GM19035 (cell line): ENCODE measurements at regions not wholly inside any gene's neighbourhood (a gene's known extent, or its start where the extent isn't known, plus 50 kb on each side); places are given as distances from the start of the nearest gene placed in this dataset.
"Not testable (repeated sequence)": the region's sequence is repeated elsewhere in the genome, so short reads cannot be mapped to it uniquely, and the experiment has no call there.

Source experiments
- ATAC-seq: cut with Tn5 transposase; IDR thresholded peaks from one replicate; pipeline ENCODE4 v1.9.1; 2021; ENCODE audit not compliant: unreplicated experiment

DNA sequence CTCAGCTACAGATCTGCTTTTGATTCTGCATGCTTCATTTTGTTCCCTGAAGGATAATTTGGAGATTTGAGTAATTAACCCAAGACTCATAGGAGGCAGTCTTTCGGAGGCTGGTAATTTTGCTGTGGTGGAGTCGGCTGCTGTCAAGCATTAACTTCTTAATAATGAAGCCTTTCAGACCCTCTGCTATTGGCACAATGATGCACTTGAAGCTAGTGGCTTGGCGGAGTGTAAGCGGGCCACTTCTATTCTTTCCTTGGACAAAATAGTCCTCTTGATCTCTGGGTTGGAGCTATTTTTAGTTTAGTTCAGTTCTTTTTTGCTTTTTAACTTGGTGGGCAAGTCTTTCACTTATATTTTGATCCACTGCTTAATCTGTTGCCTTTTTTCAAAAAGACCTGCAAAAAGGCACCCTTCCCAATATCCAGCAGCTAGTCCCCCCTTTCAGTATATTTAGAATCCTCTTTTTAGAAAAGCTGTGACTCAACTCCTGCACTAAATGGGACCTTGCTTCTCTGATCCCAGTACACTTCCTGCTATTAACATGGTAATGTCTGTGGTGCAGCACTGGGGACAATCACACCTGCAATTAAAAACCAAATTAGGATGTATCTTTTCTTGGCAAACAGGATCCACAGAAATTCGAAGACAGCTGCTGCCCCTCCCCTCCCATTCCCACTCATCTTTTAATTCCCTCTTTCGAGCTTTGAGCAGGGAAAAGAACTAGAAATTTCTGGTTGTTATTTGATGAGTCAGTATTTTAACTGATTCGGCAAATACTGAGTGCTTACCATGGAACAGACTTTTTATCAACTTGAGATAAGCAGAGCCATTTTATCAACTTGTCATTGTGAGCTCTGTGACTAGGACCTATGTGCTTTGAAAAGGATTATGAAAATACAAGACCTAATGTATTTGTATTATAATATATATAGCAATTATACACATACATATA lies 169.4 kb upstream of the ANKRD55 start:
- no peak for ATAC-seq

DNA sequence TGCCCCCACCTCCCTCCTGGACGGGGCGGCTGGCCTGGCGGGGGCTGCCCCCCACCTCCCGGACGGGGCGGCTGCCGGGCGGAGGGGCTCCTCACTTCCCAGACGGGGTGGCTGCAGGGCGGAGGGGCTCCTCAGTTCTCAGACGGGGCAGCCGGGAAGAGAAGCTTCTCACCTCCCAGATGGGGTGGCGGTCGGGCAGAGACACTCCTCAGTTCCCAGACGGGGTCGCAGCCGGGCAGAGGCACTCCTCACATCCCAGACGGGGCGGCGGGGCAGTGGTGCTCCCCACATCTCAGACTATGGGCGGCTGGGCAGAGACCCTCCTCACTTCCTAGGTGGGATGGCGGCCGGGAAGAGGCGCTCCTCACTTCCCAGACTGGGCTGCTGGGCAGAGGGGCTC lies 164.7 kb upstream of the ANKRD55 start:
- not testable (repeated sequence) for ATAC-seq

DNA sequence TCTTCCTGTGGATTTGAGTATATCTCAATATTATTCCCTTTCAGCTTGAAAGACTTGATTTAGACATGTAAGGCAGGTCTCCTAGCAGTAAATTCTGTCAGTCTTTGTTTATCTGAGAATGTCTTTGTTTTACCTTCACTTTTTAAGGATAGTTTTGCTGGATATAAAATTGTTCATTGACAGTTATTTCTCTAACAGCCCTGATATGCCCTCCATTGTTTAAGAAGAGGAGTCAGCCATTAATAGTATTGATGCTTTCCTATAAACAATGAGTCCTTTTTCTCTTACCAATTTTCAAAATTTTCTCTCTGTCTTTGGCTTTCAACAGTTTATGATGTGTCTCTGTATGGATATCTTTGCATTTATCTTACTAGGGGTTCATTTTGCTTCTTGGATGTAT lies 163.5 kb upstream of the ANKRD55 start:
- ATAC-seq, result no peak

DNA sequence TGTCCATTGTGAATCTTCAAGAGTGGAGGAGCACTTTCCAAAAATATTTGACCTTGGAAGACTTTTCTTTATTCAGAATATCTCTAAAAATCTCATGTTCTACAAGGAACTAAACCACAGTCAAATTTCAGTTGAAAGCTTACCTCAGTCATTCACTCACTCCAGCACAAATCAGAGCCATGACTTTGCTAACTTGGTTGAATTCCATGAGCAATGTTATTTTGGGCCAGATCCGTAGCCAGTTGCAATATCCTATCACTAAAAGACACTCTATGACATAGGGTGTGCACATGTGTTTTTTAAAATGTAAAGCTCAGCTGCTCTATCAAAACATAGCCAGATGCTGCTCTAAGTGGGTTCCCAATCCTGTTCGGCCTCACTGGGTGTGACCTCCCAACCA lies 156.1 kb upstream of the ANKRD55 start:
- no peak for ATAC-seq

DNA sequence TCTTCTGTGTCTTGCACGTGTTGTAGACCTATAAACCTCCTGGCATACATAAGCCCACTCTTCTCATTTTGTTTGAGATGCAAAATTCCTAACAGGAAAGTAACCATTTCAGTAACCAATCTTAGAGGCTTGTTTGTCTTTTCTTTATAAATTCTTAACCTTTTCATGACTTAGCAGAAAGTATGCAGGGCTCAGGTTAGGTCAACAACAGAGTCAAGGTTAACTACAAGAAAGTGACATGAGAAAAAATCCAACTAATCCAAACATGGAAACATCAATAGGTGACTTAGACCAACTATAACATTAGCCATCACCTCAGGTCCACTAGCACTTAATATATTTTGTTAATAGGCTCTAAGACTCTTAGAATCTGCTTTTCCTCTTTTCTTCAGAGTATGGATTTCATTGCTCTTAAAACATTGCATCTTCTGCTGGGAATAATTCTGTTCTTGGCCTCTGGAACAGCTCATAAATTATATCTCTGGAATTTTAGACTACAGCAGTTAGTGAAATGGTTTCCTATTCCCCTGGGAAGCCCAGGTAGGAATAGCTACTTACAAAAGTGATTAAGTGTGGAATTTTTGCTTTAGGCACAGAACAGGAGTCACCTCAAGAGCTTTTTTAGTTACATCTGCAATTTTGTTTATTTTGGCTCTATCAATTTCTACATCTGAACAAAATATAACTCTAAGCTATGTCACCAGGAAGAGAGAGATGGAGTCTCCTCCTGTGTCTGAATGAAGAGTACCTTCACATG lies 155.3 kb upstream of the ANKRD55 start:
- no peak for ATAC-seq

DNA sequence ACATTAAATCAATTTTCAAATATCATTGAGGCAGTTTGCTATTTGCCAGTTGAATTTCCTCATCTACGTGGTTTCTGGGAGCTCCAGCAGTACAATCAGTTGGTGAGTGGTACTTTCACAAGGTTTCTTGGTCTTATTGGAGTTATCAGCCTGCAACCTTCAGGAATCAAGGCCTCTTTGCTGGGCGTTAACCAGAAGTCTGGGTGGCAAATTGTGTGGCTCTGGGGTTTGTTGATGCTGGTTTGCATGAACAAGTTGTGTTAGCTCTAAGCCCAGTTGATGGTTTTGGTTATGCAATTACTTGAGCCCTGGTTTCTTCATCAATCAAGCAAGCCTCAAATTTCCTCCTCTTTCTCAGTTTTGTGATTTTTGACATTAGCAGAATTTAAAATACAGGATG lies 152.9 kb upstream of the ANKRD55 start:
- no peak for ATAC-seq

DNA sequence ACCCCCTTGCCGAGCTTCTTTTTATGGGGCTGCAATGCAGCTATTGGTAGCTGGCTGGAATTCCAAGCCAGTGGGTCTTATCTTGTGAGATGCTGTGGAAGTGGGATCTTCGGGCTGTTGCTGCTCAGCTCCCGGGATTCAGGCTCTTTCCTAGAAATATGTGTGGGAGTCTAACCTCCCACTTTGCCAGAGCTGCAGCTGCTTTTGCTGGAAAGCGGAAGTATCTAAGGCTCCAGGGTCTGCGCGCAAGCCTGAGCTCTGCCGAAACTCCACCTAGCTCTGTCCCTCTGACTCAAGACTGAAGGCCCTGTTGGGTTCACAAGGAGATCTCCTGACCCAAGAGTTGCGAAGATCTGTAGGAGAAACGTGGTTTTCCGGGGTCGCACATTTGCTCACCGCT lies 151.1 kb upstream of the ANKRD55 start:
- no peak for ATAC-seq

DNA sequence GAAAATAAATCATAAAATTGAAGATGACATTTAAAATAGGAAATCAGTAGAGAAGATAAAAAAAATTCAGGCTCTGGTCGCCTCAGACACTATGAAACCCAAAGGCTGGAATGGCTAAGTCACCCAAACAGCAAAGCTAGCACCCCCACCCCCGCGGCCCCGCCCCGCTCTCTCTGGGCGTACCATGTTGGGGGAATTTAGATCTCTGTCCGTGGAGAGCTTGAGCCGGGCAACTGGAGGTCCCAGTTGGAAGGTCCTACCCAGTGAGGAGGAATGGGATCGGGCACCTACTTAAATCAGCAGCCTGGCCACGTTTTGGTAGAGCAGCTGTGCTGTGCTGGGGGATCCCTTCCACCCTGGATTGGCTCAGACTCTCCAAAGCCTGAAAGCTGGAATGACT lies 150.6 kb upstream of the ANKRD55 start:
- no peak for ATAC-seq

DNA sequence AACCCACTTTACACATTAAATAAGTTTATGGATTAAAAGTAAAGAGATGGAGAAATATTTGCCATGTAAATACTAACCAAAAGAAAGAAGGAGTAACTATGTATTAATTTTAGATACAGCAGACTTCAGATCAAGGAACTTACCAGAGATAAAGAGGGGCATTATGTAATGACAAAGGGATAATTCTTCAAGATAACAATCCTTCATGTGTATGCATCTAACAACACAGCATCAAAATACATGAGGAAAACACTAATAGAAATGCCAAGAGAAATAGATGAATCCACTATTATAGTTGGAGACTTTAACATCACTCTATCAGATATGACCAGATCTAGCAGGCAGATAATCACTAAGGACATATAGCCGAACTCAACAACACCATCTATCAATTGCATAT lies 149.8 kb upstream of the ANKRD55 start:
- ATAC-seq, result no peak

DNA sequence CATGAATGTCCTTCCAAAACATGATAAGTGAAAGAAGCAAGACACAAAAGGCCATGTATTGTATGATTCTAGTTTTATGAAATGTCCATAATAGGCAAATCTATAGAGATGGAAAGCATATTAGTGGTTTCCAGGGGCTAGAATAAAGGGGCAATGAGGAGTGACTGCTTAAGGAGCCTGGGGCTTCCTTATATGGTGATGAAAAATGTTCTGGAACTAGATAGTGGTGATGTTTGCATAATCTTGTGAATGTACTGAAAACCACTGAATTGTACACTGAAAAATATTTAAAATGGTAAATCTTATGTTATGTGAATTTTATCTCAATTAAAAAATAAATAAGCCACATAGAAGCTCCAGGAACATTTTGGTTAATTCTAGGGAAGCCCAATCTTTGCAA lies 144.4 kb upstream of the ANKRD55 start:
- no peak for ATAC-seq

DNA sequence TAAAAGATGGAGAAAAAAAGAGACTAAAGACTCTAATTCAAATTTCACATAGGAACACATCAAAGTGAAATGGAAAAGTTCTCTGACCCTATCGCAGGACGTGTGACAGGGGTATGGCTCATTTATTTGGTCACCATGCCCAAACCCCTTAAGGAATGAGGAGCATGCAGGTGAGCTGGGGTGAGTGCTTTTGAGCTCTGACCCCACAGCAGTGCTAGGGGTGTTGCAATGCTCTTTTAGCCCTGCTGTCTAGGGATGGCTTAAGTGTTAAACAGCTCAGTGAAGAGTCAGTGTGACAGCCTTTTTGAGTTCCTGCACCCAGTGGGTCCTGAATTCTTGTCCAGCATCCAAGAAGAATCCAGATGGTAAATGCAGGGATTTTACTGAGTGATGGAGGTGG lies 143.0 kb upstream of the ANKRD55 start:
- ATAC-seq, result no peak

DNA sequence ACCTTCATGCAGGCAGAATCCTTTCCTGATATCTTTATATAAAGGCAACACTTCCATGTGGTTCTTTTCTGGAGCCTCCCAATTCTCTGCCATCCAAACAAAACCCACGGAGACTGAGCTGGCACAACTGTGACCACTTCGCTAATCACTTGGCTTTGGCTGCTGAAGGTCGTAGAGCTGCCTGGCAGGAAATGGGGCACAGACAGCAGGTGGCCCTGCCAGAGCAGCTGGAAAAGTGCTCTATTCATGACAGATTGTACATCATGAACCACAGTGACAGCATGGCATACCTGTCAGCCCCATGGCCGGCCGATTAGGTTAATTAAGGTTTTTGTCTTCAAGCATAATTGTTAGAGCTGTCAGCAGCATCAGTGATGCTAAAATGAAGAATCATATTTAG lies 141.9 kb upstream of the ANKRD55 start:
- no peak for ATAC-seq

DNA sequence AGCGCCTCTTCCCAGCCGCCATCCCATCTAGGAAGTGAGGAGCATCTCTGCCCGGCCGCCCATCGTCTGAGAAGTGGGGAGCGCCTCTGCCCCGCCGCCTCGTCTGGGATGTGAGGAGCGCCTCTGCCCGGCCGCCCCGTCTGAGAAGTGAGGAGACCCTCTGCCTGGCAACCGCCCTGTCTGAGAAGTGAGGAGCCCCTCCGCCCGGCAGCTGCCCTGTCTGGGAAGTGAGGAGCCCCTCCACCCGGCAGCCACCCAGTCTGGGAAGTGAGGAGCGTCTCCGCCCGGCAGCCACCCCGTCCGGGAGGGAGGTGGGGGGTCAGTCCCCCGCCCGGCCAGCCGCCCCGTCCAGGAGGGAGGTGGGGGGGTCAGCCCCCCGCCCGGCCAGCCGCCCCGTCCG lies 139.4 kb upstream of the ANKRD55 start:
- not testable (repeated sequence) for ATAC-seq

DNA sequence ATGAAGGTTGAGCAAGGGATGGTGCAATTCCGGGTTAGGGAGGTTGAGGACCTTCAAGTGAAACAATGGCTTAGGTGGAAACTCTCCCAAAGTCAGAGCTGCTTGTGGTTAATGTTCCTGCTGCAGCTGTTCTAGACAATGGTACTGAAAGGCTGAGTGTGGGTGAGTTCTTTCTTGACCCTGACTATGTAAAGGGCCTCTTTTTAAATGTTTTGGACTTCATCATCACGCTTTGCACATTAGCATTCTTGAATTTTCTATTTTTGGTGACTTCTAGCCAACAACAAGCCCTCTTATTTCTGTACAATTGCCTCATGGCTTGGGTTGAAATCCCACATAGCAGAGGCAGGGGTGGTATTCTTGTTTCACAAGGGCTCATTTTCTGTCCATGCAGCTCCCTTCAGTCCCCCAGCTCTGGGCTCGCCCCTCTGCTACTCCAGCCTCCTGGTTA lies 136.3 kb upstream of the ANKRD55 start:
- no peak for ATAC-seq

DNA sequence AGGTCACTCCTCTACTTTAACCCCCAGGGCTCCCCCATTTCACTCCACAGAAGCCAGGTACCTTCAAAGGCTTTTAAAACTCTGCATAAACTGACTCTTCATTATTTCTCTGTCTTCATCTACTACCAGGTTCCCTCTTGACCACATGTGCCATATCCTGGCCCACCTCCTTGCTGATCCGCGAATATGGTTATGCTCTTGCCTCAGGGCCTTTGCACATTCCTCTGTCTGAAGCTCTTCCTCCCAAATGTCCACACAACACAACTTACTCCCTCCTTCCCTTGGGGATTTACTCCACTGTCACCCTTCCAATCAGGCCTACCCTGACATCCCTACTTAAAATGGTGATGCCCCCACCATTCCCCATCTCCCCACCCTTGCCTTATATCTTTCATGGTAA lies 134.6 kb upstream of the ANKRD55 start:
- ATAC-seq, result no peak

DNA sequence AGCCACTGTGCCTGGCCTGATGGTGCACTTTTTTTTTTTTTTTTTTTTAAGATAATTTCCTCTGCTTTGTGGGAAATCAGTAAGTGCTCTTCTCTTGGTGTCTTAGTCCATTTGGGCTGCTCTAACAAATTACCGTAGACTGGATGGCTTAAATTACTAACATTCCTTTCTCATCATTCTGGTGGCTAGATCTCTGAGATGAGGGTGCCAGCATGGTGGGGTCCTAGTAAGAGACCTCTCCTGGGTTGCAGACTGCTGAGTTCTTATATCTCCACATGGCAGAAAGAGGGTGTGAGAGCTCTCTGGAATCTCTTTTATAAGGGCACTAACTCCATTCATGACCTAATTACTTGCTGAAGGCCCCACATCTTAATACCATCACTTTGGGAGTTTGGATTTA lies 133.9 kb upstream of the ANKRD55 start:
- no peak for ATAC-seq

DNA sequence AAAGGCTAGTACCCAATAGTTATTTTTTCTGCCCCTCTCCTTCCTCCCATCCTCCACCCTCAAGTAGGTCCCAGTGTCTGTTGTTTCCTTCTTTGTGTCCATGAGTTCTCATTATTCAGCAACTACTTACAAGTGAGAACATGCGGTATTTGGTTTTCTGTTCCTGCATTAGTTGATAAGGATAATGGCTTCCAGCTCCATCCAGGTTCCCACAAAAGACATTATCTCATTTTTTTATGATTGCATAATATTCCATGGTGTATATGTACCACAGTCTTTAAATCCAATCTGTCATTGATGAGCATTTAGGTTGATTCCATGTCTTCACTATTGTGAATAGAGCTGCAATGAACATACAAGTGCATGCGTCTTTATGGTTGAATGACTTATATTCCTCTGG lies 128.3 kb upstream of the ANKRD55 start:
- no peak for ATAC-seq

DNA sequence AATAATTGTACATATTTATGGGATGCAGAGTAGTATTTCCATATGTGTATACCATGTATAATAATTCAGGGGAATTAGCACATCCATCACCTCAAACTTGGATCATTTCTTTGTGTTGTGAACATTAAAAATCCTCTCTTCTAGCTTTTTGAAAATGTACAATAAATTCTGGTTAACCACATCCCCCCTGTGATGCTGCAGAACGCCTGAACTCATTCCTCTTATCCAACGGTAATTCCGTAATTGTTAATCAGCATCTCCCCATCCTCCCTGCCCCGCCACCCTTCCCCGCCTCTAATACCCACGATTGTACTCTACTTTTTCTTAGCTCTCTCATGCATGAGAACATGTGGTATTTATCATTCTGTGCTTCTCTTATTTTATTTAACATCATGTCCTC lies 127.7 kb upstream of the ANKRD55 start:
- no peak for ATAC-seq

DNA sequence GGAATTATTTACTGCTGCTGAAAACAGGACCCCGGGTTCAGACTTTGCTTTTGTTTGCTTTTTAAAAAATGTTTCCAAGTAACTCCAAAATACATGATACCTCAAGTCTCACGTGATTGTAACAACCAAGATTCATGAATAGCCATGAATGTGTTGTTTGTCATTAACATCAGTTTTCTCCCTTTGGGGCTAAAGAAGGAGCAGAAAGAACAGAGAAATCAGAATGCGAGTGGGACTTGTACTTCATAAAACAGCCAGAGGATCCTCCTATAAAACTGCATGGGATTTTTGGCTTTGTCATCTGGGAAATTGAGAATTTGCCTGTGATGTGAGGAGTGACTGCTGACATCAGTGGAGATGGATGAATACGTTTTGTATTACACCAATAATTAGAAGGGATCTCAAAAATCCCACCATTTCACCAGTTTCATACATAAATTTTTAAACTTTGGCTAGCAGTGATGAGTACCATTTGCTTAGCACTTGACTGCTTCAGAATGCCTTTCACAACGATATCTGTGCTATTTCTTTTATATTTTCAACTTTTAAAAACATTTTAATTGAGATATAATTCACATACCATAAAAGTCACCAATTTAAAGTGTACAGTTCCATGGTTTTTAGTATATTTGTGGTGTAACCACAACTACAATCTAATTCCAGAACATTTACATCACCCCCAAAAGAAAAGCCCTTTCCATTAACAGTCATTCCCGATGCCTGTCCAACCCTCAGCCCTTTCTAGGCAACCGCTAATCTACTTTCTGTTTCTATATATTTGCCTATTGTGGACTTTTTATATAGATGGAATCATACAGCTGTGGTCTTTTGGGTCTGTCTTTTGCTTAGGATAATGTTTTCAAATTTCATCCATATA lies 126.9 kb upstream of the ANKRD55 start:
- no peak for ATAC-seq

DNA sequence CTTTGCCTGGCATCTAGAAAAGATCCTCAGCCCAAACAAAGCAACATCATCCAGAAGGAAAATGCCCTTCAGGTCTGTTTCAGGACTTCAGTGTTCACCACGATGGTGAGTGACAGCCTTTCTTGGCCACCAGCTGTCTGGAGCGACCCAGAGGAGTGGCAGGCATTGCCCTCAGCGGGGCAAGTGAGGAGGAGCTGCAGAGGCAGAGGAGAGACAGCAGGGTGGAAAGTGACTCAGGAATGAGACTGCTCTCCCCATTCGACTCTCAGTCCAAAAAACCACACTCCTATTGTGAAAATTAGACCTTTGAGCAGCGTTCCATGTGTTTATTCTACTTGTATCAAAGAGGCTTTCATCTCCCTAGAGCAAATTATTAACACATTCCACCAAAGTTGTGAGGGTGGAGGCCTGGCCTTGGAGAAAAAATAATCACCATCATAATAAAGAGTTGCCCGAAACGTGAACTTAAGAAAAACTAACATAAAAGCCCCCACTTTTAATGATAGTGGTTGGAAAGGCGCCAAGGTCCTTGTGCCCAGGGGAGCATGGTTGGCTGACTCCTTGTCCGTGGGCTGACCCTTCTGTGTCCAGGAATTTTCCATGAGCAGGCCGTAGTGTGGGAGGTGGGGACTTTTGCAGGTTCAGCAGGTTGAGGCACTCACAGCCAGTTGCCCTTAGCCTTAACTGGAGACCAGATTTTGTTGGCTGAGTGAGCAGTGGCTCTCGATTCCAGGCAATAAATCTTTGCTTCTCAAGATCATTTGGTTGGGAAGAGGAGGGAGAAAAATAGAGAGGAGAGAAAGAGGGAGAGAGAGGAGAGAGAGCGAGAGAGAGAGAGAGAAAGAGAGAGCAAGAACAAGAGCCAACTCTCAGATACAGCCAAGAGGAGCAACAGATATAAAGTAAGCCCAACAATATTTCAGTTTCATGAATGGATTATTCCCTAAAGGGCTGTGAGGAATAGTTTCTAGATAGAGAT lies 125.9 kb upstream of the ANKRD55 start:
- ATAC-seq, result no peak
